Trophoblast cell (in vitro differentiated cells and primary cell): ENCODE measurements at regions not wholly inside any gene's neighbourhood (a gene's known extent, or its start where the extent isn't known, plus 50 kb on each side); places are given as distances from the start of the nearest gene placed in this dataset.

Experiments
- DNase-seq, 2 donors: peaks; one replicate each; pipeline ENCODE4 v3.0.0-alpha.2; 2016
- H2AFZ ChIP-seq: 2 replicates; pipeline ENCODE4 v1.6.1; 2013; ENCODE audit warnings: low read length, moderate library complexity, mild to moderate bottlenecking; ENCODE audit not compliant: insufficient read depth, poor library complexity
- H2AK5ac ChIP-seq: 2 replicates; pipeline ENCODE4 v1.6.1; 2013; ENCODE audit warnings: mild to moderate bottlenecking, low read length
- H2BK120ac ChIP-seq: 2 replicates; pipeline ENCODE4 v1.6.1; 2013; ENCODE audit warnings: low read length, mild to moderate bottlenecking, moderate library complexity; ENCODE audit not compliant: insufficient read depth, poor library complexity
- H2BK12ac ChIP-seq: 2 replicates; pipeline ENCODE4 v1.6.1; 2013; ENCODE audit warnings: mild to moderate bottlenecking, low read length, moderate library complexity
- H2BK5ac ChIP-seq: 2 replicates; pipeline ENCODE4 v1.6.1; 2013; ENCODE audit warnings: low read length, low read depth, moderate library complexity, mild to moderate bottlenecking; ENCODE audit not compliant: poor library complexity
- H3K14ac ChIP-seq: 2 replicates; pipeline ENCODE4 v1.6.1; 2013; ENCODE audit warnings: mild to moderate bottlenecking, low read length
- H3K18ac ChIP-seq: 2 replicates; pipeline ENCODE4 v1.6.1; 2013; ENCODE audit warnings: mild to moderate bottlenecking, low read length
- H3K23ac ChIP-seq: 2 replicates; pipeline ENCODE4 v1.6.1; 2013; ENCODE audit warnings: low read length
- H3K27ac ChIP-seq: 2 replicates; pipeline ENCODE4 v1.5.1; 2013; ENCODE audit warnings: low read depth, mild to moderate bottlenecking, inconsistent platforms, low read length, moderate library complexity
- H3K27me3 ChIP-seq: 2 replicates; pipeline ENCODE4 v1.6.1; 2013; ENCODE audit warnings: inconsistent platforms, mild to moderate bottlenecking, low read length, moderate library complexity; ENCODE audit not compliant: insufficient read depth
- H3K36me3 ChIP-seq, 2 experiments: 1 replicate in 1 of 2; 2 replicates in 1 of 2; pipeline ENCODE4 v1.6.1; 2013; ENCODE audit warnings: low read length in 2 of 2, mild to moderate bottlenecking in 2 of 2, moderate library complexity in 1 of 2; ENCODE audit not compliant: insufficient read depth in 2 of 2, control insufficient read depth in 1 of 2
- H3K4ac ChIP-seq: 2 replicates; pipeline ENCODE4 v1.6.1; 2013; ENCODE audit warnings: low read depth, mild to moderate bottlenecking, low read length, moderate library complexity
- H3K4me1 ChIP-seq, 2 experiments: 1 replicate in 1 of 2; 2 replicates in 1 of 2; pipeline ENCODE4 v1.6.1; 2013; ENCODE audit warnings: low read length in 2 of 2, mild to moderate bottlenecking in 2 of 2, moderate library complexity in 1 of 2; ENCODE audit not compliant: insufficient read depth in 2 of 2, control insufficient read depth in 1 of 2
- H3K4me2 ChIP-seq: 2 replicates; pipeline ENCODE4 v1.6.1; 2013; ENCODE audit warnings: inconsistent platforms, mild to moderate bottlenecking, low read length, moderate library complexity
- H3K4me3 ChIP-seq: 2 replicates; pipeline ENCODE4 v1.5.1; 2013; ENCODE audit warnings: mild to moderate bottlenecking, low read depth, low read length, inconsistent platforms
- H3K79me1 ChIP-seq: one replicate; pipeline ENCODE4 v1.6.1; 2013; ENCODE audit warnings: low read length
- H3K79me2 ChIP-seq: 2 replicates; pipeline ENCODE4 v1.6.1; 2013; ENCODE audit warnings: low read length, mild to moderate bottlenecking; ENCODE audit not compliant: control insufficient read depth, insufficient read depth, poor library complexity
- H3K9ac ChIP-seq: 2 replicates; pipeline ENCODE4 v1.6.1; 2013; ENCODE audit warnings: mild to moderate bottlenecking, low read length
- H3K9me3 ChIP-seq: 2 replicates; pipeline ENCODE4 v1.6.1; 2013; ENCODE audit warnings: low read depth, mild to moderate bottlenecking, control low read depth, inconsistent platforms, low read length; ENCODE audit not compliant: insufficient read depth
- H4K12ac ChIP-seq: 2 replicates; pipeline ENCODE4 v1.6.1; 2013; ENCODE audit warnings: low read depth, mild to moderate bottlenecking, low read length, moderate library complexity
- H4K8ac ChIP-seq: 2 replicates; pipeline ENCODE4 v1.6.1; 2013; ENCODE audit warnings: low read depth, mild to moderate bottlenecking, low read length, moderate library complexity
- H4K91ac ChIP-seq: one replicate; pipeline ENCODE4 v1.6.1; 2013; ENCODE audit warnings: low read depth, mild to moderate bottlenecking, low read length, moderate library complexity
- WGBS: extraction: QIAGEN DNeasy Blood & Tissue Kit; methylation state at CpG from one replicate; pipeline ENCODE4 v1.1.7; 2013; ENCODE audit warnings: missing lambda C conversion rate; ENCODE audit not compliant: insufficient read length, insufficient coverage; ENCODE audit errors: extremely low coverage; 5-methylcytosine and 5-hydroxymethylcytosine counted together

- Histone ChIP-seq H3K4ac (no peak overlapping the region), H3K4me2 (no peak overlapping the region), H3K23ac (no peak overlapping the region), H3K79me1 (no peaks in the 10 kb centered on the region), H2BK5ac (no peak overlapping the region), H3K4me3 (no peak overlapping the region), H3K27me3 (no peaks in the 10 kb centered on the region), H2AFZ (no peak overlapping the region), H3K9ac (no peak overlapping the region), H2AK5ac (no peak overlapping the region), H2BK120ac (no peak overlapping the region), H3K27ac (no peak overlapping the region), H3K36me3 (no peaks in the 10 kb centered on the region), H4K12ac (no peak overlapping the region), H2BK12ac (no peak overlapping the region), H3K79me2 (no peaks in the 10 kb centered on the region), H4K8ac (no peak overlapping the region), H3K4me1 (no peaks in the 10 kb centered on the region), H3K9me3 (no peaks in the 10 kb centered on the region), H3K14ac (no peak overlapping the region), H4K91ac (no peak overlapping the region), H3K18ac (no peak overlapping the region)
- no peak for DNase-seq
- WGBS = no CpG with 5 or more reads among the region's 3 CpGs
Measured at GRCh38 chr11:39220501-39221230, 2238.8 kb downstream of the LRRC4C start.

- H4K8ac ChIP-seq = no peak overlapping the region
- H3K79me1 ChIP-seq = no peaks in the 10 kb centered on the region
- no peak overlapping the region for H3K14ac ChIP-seq
- no peaks in the 10 kb centered on the region for H3K36me3 ChIP-seq
- no peak overlapping the region for H3K18ac ChIP-seq
- no peak overlapping the region for H2BK5ac ChIP-seq
- no peak overlapping the region for H3K4me3 ChIP-seq
- H2BK12ac ChIP-seq = no peak overlapping the region
- H4K91ac ChIP-seq = no peak overlapping the region
- H3K9me3 ChIP-seq = no peaks in the 10 kb centered on the region
- H3K4me2 ChIP-seq = no peak overlapping the region
- H3K4me1 ChIP-seq = no peaks in the 10 kb centered on the region
- H2AFZ ChIP-seq = no peak overlapping the region
- no peak overlapping the region for H4K12ac ChIP-seq
- H2BK120ac ChIP-seq = no peak overlapping the region
- H3K27ac ChIP-seq = no peak overlapping the region
- H2AK5ac ChIP-seq = no peak overlapping the region
- H3K27me3 ChIP-seq = no peaks in the 10 kb centered on the region
- no CpG with 5 or more reads among the region's 1 CpG for WGBS
- H3K23ac ChIP-seq = no peak overlapping the region
- H3K79me2 ChIP-seq = no peaks in the 10 kb centered on the region
- H3K9ac ChIP-seq = no peak overlapping the region
- no peak for DNase-seq
- no peak overlapping the region for H3K4ac ChIP-seq
Measured at GRCh38 chr11:39220069-39220468, 2239.4 kb downstream of the LRRC4C start.

GRCh38 chr11:39209981-39210380 lies 2249.5 kb downstream of the LRRC4C start:
- no peaks in the 10 kb centered on the region for H3K36me3 ChIP-seq
- no peak overlapping the region for H2BK12ac ChIP-seq
- H3K4me1 ChIP-seq = no peaks in the 10 kb centered on the region
- no peaks in the 10 kb centered on the region for H3K27me3 ChIP-seq
- no peaks in the 10 kb centered on the region for H3K79me2 ChIP-seq
- H4K8ac ChIP-seq = no peak overlapping the region
- H3K14ac ChIP-seq = no peak overlapping the region
- H2BK120ac ChIP-seq = no peak overlapping the region
- no peak overlapping the region for H3K4me2 ChIP-seq
- H2BK5ac ChIP-seq = no peak overlapping the region
- H3K27ac ChIP-seq = no peak overlapping the region
- H3K9me3 ChIP-seq = no peaks in the 10 kb centered on the region
- no CpG with 5 or more reads among the region's 2 CpGs for WGBS
- no peak for DNase-seq
- no peak overlapping the region for H3K9ac ChIP-seq
- H4K12ac ChIP-seq = no peak overlapping the region
- no peak overlapping the region for H3K4me3 ChIP-seq
- H2AFZ ChIP-seq = no peak overlapping the region
- no peak overlapping the region for H3K4ac ChIP-seq
- no peak overlapping the region for H2AK5ac ChIP-seq
- no peak overlapping the region for H3K23ac ChIP-seq
- H3K79me1 ChIP-seq = no peaks in the 10 kb centered on the region
- no peak overlapping the region for H3K18ac ChIP-seq
- H4K91ac ChIP-seq = no peak overlapping the region

GRCh38 chr11:39205236-39205995 lies 2254.0 kb downstream of the LRRC4C start:
- H3K18ac ChIP-seq = no peak overlapping the region
- no peak overlapping the region for H2BK5ac ChIP-seq
- no peak overlapping the region for H3K23ac ChIP-seq
- no CpG with 5 or more reads among the region's 3 CpGs for WGBS
- no peak for DNase-seq
- no peak overlapping the region for H3K14ac ChIP-seq
- H2AFZ ChIP-seq = no peak overlapping the region
- H4K91ac ChIP-seq = no peak overlapping the region
- no peak overlapping the region for H3K27ac ChIP-seq
- H4K8ac ChIP-seq = no peak overlapping the region
- no peak overlapping the region for H3K9ac ChIP-seq
- H3K79me2 ChIP-seq = no peaks in the 10 kb centered on the region
- no peaks in the 10 kb centered on the region for H3K4me1 ChIP-seq
- no peak overlapping the region for H4K12ac ChIP-seq
- H3K4me2 ChIP-seq = no peak overlapping the region
- H2BK120ac ChIP-seq = no peak overlapping the region
- no peak overlapping the region for H3K4me3 ChIP-seq
- H2BK12ac ChIP-seq = no peak overlapping the region
- H3K9me3 ChIP-seq = no peaks in the 10 kb centered on the region
- no peaks in the 10 kb centered on the region for H3K79me1 ChIP-seq
- H3K27me3 ChIP-seq = no peaks in the 10 kb centered on the region
- H3K4ac ChIP-seq = no peak overlapping the region
- H2AK5ac ChIP-seq = no peak overlapping the region
- H3K36me3 ChIP-seq = no peaks in the 10 kb centered on the region
